T-helper 17 cell (primary cell): ENCODE measurements at regions not wholly inside any gene's neighbourhood (a gene's known extent, or its start where the extent isn't known, plus 50 kb on each side); places are given as distances from the start of the nearest gene placed in this dataset.

Experiments
- ATAC-seq: fragments of 150-1000 bp; cut with Tn5 transposase; 2 replicates; pipeline ENCODE4 v1.10.0; 2021; ENCODE audit warnings: mild to moderate bottlenecking, moderate library complexity
- DNase-seq, 3 donors: peaks; one replicate each; pipeline versions ENCODE4 v3.0.0 to v3.0.0-alpha.2; 2020 to 2021
- H3K9me3 ChIP-seq: one replicate; pipeline ENCODE4 v1.7.0; 2013; ENCODE audit warnings: low read length, mild to moderate bottlenecking; ENCODE audit not compliant: control insufficient read depth, poor library complexity, severe bottlenecking
- H3K27ac Mint-ChIP-seq: one replicate; pipeline ENCODE4 v1.8.0; 2022; ENCODE audit warnings: mild to moderate bottlenecking, moderate library complexity, mixed read lengths
- H3K27me3 Mint-ChIP-seq: one replicate; pipeline ENCODE4 v1.8.0; 2022; ENCODE audit warnings: mixed read lengths
- H3K36me3 Mint-ChIP-seq: one replicate; pipeline ENCODE4 v1.8.0; 2022; ENCODE audit warnings: low read depth, mixed read lengths
- H3K4me1 Mint-ChIP-seq: one replicate; pipeline ENCODE4 v1.8.0; 2022; ENCODE audit warnings: mild to moderate bottlenecking, mixed read lengths
- H3K4me3 Mint-ChIP-seq: one replicate; pipeline ENCODE4 v1.8.0; 2022; ENCODE audit warnings: mild to moderate bottlenecking, moderate library complexity, mixed read lengths

- no peaks in the 10 kb centered on the region for H3K36me3 Mint-ChIP-seq
Observed at GRCh38 chr18:22486667-22487066, 69.0 kb upstream of the CTAGE1 start.

GRCh38 chr18:22488554-22488953 lies 70.8 kb upstream of the CTAGE1 start:
- H3K27me3 Mint-ChIP-seq, result no peaks in the 10 kb centered on the region
- DNase-seq (no peak), ATAC-seq (no peak)
- H3K9me3 ChIP-seq, result no peaks in the 10 kb centered on the region
- H3K4me3 Mint-ChIP-seq, result no peak overlapping the region
- H3K36me3 Mint-ChIP-seq, result no peaks in the 10 kb centered on the region
- H3K4me1 Mint-ChIP-seq, result no peaks in the 10 kb centered on the region
- H3K27ac Mint-ChIP-seq, result no peak overlapping the region

More at GRCh38 chr18:22486667-22487066, 69.0 kb upstream of the CTAGE1 start:
- no peaks in the 10 kb centered on the region for H3K9me3 ChIP-seq
- ATAC-seq (no peak), DNase-seq (no peak)
- Mint-ChIP-seq H3K4me3 (no peak overlapping the region), H3K27me3 (no peaks in the 10 kb centered on the region), H3K4me1 (no peaks in the 10 kb centered on the region), H3K27ac (no peak overlapping the region)

GRCh38 chr18:22489704-22490103 lies 72.0 kb upstream of the CTAGE1 start:
- Mint-ChIP-seq H3K4me3 (no peak overlapping the region), H3K27ac (no peak overlapping the region), H3K4me1 (no peaks in the 10 kb centered on the region), H3K27me3 (no peaks in the 10 kb centered on the region), H3K36me3 (no peaks in the 10 kb centered on the region)
- DNase-seq (no peak), ATAC-seq (no peak)
- H3K9me3 ChIP-seq, result no peaks in the 10 kb centered on the region

GRCh38 chr18:22490429-22490846 lies 72.7 kb upstream of the CTAGE1 start:
- Mint-ChIP-seq H3K4me1 (no peaks in the 10 kb centered on the region), H3K36me3 (no peaks in the 10 kb centered on the region), H3K27me3 (no peaks in the 10 kb centered on the region), H3K4me3 (no peak overlapping the region), H3K27ac (no peak overlapping the region)
- ATAC-seq, result no peak
- no peaks in the 10 kb centered on the region for H3K9me3 ChIP-seq
- no peak for DNase-seq

GRCh38 chr18:22493255-22493654 lies 75.5 kb upstream of the CTAGE1 start:
- H3K36me3 Mint-ChIP-seq, result no peaks in the 10 kb centered on the region
- no peaks in the 10 kb centered on the region for H3K27me3 Mint-ChIP-seq
- peaks cover 3% of the 10 kb centered on the region for H3K9me3 ChIP-seq
- no peak overlapping the region for H3K27ac Mint-ChIP-seq
- no peaks in the 10 kb centered on the region for H3K4me1 Mint-ChIP-seq
- no peak overlapping the region for H3K4me3 Mint-ChIP-seq
- ATAC-seq (no peak), DNase-seq (no peak)

- ATAC-seq (no peak), DNase-seq (no peak)
- Mint-ChIP-seq H3K36me3 (no peaks in the 10 kb centered on the region), H3K27ac (no peak overlapping the region), H3K4me1 (no peaks in the 10 kb centered on the region), H3K4me3 (no peak overlapping the region), H3K27me3 (no peaks in the 10 kb centered on the region)
- H3K9me3 ChIP-seq, result peaks cover 3% of the 10 kb centered on the region
Observed at GRCh38 chr18:22493940-22494339, 76.2 kb upstream of the CTAGE1 start.

- peaks cover 3% of the 10 kb centered on the region for H3K9me3 ChIP-seq
- Mint-ChIP-seq H3K4me3 (no peak overlapping the region), H3K4me1 (no peaks in the 10 kb centered on the region), H3K27me3 (no peaks in the 10 kb centered on the region), H3K36me3 (no peaks in the 10 kb centered on the region), H3K27ac (no peak overlapping the region)
- ATAC-seq (no peak), DNase-seq (no peak)
Observed at GRCh38 chr18:22494771-22495170, 77.1 kb upstream of the CTAGE1 start.

- Mint-ChIP-seq H3K4me3 (no peak overlapping the region), H3K27ac (no peak overlapping the region), H3K36me3 (no peaks in the 10 kb centered on the region), H3K4me1 (no peaks in the 10 kb centered on the region), H3K27me3 (no peaks in the 10 kb centered on the region)
- ATAC-seq (no peak), DNase-seq (no peak)
- peaks cover 3% of the 10 kb centered on the region for H3K9me3 ChIP-seq
Observed at GRCh38 chr18:22499421-22499820, 81.7 kb upstream of the CTAGE1 start.

- H3K36me3 Mint-ChIP-seq, result no peaks in the 10 kb centered on the region
- H3K27ac Mint-ChIP-seq, result no peak overlapping the region
- ATAC-seq (no peak), DNase-seq (no peak)
- no peak overlapping the region for H3K4me3 Mint-ChIP-seq
- H3K4me1 Mint-ChIP-seq, result no peaks in the 10 kb centered on the region
- no peaks in the 10 kb centered on the region for H3K9me3 ChIP-seq
- H3K27me3 Mint-ChIP-seq, result no peaks in the 10 kb centered on the region
Observed at GRCh38 chr18:22503803-22504202, 86.1 kb upstream of the CTAGE1 start.

GRCh38 chr18:22504251-22505030 lies 86.7 kb upstream of the CTAGE1 start:
- Mint-ChIP-seq H3K27me3 (no peaks in the 10 kb centered on the region), H3K4me3 (no peak overlapping the region), H3K36me3 (no peaks in the 10 kb centered on the region), H3K4me1 (no peaks in the 10 kb centered on the region), H3K27ac (no peak overlapping the region)
- DNase-seq (no peak), ATAC-seq (no peak)
- no peaks in the 10 kb centered on the region for H3K9me3 ChIP-seq

GRCh38 chr18:22505141-22505591 lies 87.5 kb upstream of the CTAGE1 start:
- Mint-ChIP-seq H3K4me1 (no peaks in the 10 kb centered on the region), H3K36me3 (no peaks in the 10 kb centered on the region), H3K4me3 (no peak overlapping the region), H3K27ac (no peak overlapping the region), H3K27me3 (no peaks in the 10 kb centered on the region)
- DNase-seq (no peak), ATAC-seq (no peak)
- H3K9me3 ChIP-seq, result no peaks in the 10 kb centered on the region

- ATAC-seq, result no peak
- H3K36me3 Mint-ChIP-seq, result no peaks in the 10 kb centered on the region
Observed at GRCh38 chr18:22507055-22507454, 89.3 kb upstream of the CTAGE1 start.

GRCh38 chr18:22509423-22509822 lies 91.7 kb upstream of the CTAGE1 start:
- Mint-ChIP-seq H3K4me1 (no peaks in the 10 kb centered on the region), H3K27ac (no peak overlapping the region), H3K4me3 (no peak overlapping the region), H3K27me3 (no peaks in the 10 kb centered on the region), H3K36me3 (no peaks in the 10 kb centered on the region)
- DNase-seq (no peak), ATAC-seq (no peak)
- no peaks in the 10 kb centered on the region for H3K9me3 ChIP-seq

More at GRCh38 chr18:22507055-22507454, 89.3 kb upstream of the CTAGE1 start:
- no peak for DNase-seq
- H3K9me3 ChIP-seq, result no peaks in the 10 kb centered on the region
- H3K4me3 Mint-ChIP-seq, result no peak overlapping the region
- no peaks in the 10 kb centered on the region for H3K27me3 Mint-ChIP-seq
- H3K27ac Mint-ChIP-seq, result no peak overlapping the region
- H3K4me1 Mint-ChIP-seq, result no peaks in the 10 kb centered on the region

- Mint-ChIP-seq H3K36me3 (no peaks in the 10 kb centered on the region), H3K27me3 (no peaks in the 10 kb centered on the region), H3K4me3 (no peak overlapping the region), H3K27ac (no peak overlapping the region), H3K4me1 (no peaks in the 10 kb centered on the region)
- DNase-seq (no peak), ATAC-seq (no peak)
- no peaks in the 10 kb centered on the region for H3K9me3 ChIP-seq
Observed at GRCh38 chr18:22510697-22511096, 93.0 kb upstream of the CTAGE1 start.
